ENCODE measurements at regions not wholly inside any gene's neighbourhood (a gene's known extent, or its start where the extent isn't known, plus 50 kb on each side); places are given as distances from the start of the nearest gene placed in this dataset.

DNA sequence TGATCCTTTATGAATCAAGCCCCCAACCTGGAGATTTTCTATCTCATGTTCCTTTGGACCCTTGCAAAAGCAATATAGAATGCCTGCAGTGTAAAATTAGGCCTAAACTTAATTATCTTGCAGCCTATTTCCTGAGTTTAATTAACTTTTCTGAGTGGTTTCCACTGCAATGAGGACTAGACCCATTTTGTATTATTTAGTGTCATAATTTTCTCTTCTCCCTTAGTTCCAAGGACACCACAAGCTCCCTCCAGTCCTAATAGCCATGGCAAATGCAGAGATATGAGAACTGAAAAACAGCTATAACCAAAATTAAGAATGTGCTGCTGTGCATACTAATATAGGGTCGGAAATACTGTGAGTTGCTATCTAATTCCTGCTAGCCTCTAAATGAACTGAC is 90.9 kb upstream of the GRAMD2B start:
- TF ChIP-seq, protein P1, sequence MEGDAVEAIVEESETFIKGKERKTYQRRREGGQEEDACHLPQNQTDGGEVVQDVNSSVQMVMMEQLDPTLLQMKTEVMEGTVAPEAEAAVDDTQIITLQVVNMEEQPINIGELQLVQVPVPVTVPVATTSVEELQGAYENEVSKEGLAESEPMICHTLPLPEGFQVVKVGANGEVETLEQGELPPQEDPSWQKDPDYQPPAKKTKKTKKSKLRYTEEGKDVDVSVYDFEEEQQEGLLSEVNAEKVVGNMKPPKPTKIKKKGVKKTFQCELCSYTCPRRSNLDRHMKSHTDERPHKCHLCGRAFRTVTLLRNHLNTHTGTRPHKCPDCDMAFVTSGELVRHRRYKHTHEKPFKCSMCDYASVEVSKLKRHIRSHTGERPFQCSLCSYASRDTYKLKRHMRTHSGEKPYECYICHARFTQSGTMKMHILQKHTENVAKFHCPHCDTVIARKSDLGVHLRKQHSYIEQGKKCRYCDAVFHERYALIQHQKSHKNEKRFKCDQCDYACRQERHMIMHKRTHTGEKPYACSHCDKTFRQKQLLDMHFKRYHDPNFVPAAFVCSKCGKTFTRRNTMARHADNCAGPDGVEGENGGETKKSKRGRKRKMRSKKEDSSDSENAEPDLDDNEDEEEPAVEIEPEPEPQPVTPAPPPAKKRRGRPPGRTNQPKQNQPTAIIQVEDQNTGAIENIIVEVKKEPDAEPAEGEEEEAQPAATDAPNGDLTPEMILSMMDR (IDR thresholded peaks at IDR 0.05): no peak
- no peak for TF ChIP-seq POLR2A (IDR thresholded peaks at IDR 0.05)

All from lower leg skin (tissue), 3 donors.